DOHH2 (cell line): ENCODE measurements at regions not wholly inside any gene's neighbourhood (a gene's known extent, or its start where the extent isn't known, plus 50 kb on each side); places are given as distances from the start of the nearest gene placed in this dataset.

Experiments used
- H3F3A ChIP-seq: fragments of 200-600 bp; sonication (generic), shearing (Covaris generic); 2 replicates; pipeline ENCODE4 v1.6.0; 2016; ENCODE audit warnings: antibody characterized with exemption, mild to moderate bottlenecking; ENCODE audit not compliant: control insufficient read depth, insufficient read depth
- H3K27ac ChIP-seq: fragments of 200-600 bp; sonication (generic); 2 replicates; pipeline ENCODE4 v1.5.1; 2014; ENCODE audit warnings: low read depth, mild to moderate bottlenecking, low read length, moderate library complexity
- H3K27me3 ChIP-seq: fragments of 200-600 bp; sonication (generic); 2 replicates; pipeline ENCODE4 v1.6.1; 2014; ENCODE audit warnings: mild to moderate bottlenecking, low read length, mixed read lengths; ENCODE audit not compliant: control insufficient read depth
- H3K36me3 ChIP-seq: fragments of 200-600 bp; sonication (generic); 2 replicates; pipeline ENCODE4 v1.6.1; 2014; ENCODE audit warnings: mild to moderate bottlenecking, low read length, moderate library complexity, mixed read lengths; ENCODE audit not compliant: control insufficient read depth
- H3K4me1 ChIP-seq: fragments of 200-600 bp; sonication (generic); 2 replicates; pipeline ENCODE4 v1.6.1; 2014; ENCODE audit warnings: mild to moderate bottlenecking, low read length, mixed read lengths; ENCODE audit not compliant: control insufficient read depth
- H3K4me2 ChIP-seq: fragments of 200-600 bp; sonication (generic); 2 replicates; pipeline ENCODE4 v1.6.0; 2014; ENCODE audit warnings: mild to moderate bottlenecking, low read length, moderate library complexity
- H3K4me3 ChIP-seq: fragments of 200-600 bp; sonication (generic); 2 replicates; pipeline ENCODE4 v1.5.1; 2014; ENCODE audit warnings: mild to moderate bottlenecking, low read length, mixed read lengths
- H3K79me2 ChIP-seq: fragments of 200-600 bp; sonication (generic); 2 replicates; pipeline ENCODE4 v1.6.1; 2014; ENCODE audit warnings: mild to moderate bottlenecking, low read length, mixed read lengths; ENCODE audit not compliant: control insufficient read depth
- H3K9me2 ChIP-seq: fragments of 200-600 bp; sonication (generic); replicated peaks from 2 replicates; pipeline ENCODE4 v1.6.1; 2014; ENCODE audit warnings: mild to moderate bottlenecking, low read length, mixed read lengths; ENCODE audit not compliant: control insufficient read depth
- H3K9me3 ChIP-seq: fragments of 200-600 bp; sonication (generic); 2 replicates; pipeline ENCODE4 v1.6.1; 2014; ENCODE audit warnings: antibody characterized with exemption, low read length, mixed read lengths; ENCODE audit not compliant: control insufficient read depth, insufficient read depth
- H4K20me1 ChIP-seq: fragments of 200-600 bp; sonication (generic); 2 replicates; pipeline ENCODE4 v1.6.0; 2014; ENCODE audit warnings: low read depth, mild to moderate bottlenecking, antibody characterized with exemption, low read length, moderate library complexity; ENCODE audit not compliant: control insufficient read depth, insufficient read depth
- EZH2phosphoT487 ChIP-seq: fragments of 200-600 bp; sonication (generic); IDR thresholded peaks from 2 replicates; pipeline ENCODE4 v1.6.1; 2017; ENCODE audit warnings: borderline replicate concordance, mild to moderate bottlenecking, antibody characterized with exemption, low read length, moderate library complexity, mixed read lengths
- TF ChIP-seq, protein P1 (sequence below): fragments of 200-600 bp; sonication (generic); IDR thresholded peaks from one replicate; pipeline ENCODE4 v1.5.1; 2014; ENCODE audit warnings: antibody characterized with exemption, mild to moderate bottlenecking, low read depth, low read length; ENCODE audit not compliant: poor library complexity, severe bottlenecking

DNA sequence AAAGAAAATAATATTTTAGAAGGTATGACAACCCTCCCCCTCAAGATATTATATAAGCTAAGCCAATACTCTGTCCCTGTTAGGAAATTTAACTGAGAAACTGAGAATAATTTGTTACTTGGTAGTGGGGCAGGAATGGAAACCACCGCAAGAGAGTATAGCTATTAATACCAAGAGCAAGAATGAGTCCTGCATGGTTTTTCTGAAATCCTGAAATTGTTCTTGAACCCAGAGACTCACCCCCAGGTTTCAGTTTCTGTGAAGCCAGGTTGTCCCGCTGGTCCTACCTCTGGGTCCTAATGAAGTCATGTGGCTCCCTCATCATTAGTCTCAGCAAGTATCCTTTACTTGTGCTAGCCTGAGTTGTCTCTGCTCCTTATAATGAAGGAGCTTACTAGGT lies 671.0 kb upstream of the ACVR2A start:
- no peaks in the 10 kb centered on the region for H4K20me1 ChIP-seq
- no peak overlapping the region for H3K4me2 ChIP-seq

DNA sequence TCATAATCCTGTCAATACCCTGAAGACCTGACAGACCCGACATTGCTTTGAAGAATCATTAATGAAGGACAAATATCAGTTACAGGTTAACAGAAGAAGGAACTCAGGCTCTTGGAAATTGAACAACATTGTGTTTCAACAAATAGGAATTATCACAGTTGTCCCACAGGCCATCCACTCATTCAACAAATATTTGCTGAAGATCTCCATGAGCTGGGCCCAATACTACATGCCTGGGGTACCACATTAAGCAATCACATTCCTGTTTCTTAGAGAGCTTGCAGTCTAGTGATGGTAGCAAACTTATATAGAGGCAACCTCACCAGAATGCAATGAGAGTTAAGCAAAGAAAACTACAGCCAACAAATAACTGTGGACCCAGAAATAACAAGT lies 671.6 kb upstream of the ACVR2A start:
- H3K27me3 ChIP-seq, result no peaks in the 10 kb centered on the region
- H3K4me2 ChIP-seq, result no peak overlapping the region
- no peaks in the 10 kb centered on the region for H4K20me1 ChIP-seq
- H3F3A ChIP-seq, result no peaks in the 10 kb centered on the region
- no peak overlapping the region for H3K4me3 ChIP-seq
- H3K27ac ChIP-seq, result no peak overlapping the region
- TF ChIP-seq EZH2phosphoT487, result no peak
- TF ChIP-seq, protein P1, sequence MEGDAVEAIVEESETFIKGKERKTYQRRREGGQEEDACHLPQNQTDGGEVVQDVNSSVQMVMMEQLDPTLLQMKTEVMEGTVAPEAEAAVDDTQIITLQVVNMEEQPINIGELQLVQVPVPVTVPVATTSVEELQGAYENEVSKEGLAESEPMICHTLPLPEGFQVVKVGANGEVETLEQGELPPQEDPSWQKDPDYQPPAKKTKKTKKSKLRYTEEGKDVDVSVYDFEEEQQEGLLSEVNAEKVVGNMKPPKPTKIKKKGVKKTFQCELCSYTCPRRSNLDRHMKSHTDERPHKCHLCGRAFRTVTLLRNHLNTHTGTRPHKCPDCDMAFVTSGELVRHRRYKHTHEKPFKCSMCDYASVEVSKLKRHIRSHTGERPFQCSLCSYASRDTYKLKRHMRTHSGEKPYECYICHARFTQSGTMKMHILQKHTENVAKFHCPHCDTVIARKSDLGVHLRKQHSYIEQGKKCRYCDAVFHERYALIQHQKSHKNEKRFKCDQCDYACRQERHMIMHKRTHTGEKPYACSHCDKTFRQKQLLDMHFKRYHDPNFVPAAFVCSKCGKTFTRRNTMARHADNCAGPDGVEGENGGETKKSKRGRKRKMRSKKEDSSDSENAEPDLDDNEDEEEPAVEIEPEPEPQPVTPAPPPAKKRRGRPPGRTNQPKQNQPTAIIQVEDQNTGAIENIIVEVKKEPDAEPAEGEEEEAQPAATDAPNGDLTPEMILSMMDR, result no peak
- H3K36me3 ChIP-seq, result no peaks in the 10 kb centered on the region
- no peaks in the 10 kb centered on the region for H3K9me2 ChIP-seq
- no peaks in the 10 kb centered on the region for H3K4me1 ChIP-seq
- H3K9me3 ChIP-seq, result no peaks in the 10 kb centered on the region
- no peaks in the 10 kb centered on the region for H3K79me2 ChIP-seq

More for the DNA sequence above, 671.0 kb upstream of the ACVR2A start:
- TF ChIP-seq EZH2phosphoT487, result no peak
- TF ChIP-seq, protein P1, result no peak
- no peaks in the 10 kb centered on the region for H3K36me3 ChIP-seq
- no peak overlapping the region for H3K4me3 ChIP-seq
- H3K9me2 ChIP-seq, result no peaks in the 10 kb centered on the region
- H3K79me2 ChIP-seq, result no peaks in the 10 kb centered on the region
- H3K9me3 ChIP-seq, result no peaks in the 10 kb centered on the region
- H3K4me1 ChIP-seq, result no peaks in the 10 kb centered on the region
- no peaks in the 10 kb centered on the region for H3K27me3 ChIP-seq
- H3K27ac ChIP-seq, result no peak overlapping the region
- no peaks in the 10 kb centered on the region for H3F3A ChIP-seq

- no peaks in the 10 kb centered on the region for H3K36me3 ChIP-seq
- TF ChIP-seq, protein P1, result no peak
- TF ChIP-seq EZH2phosphoT487, result no peak
- H3K9me3 ChIP-seq, result no peaks in the 10 kb centered on the region
- no peaks in the 10 kb centered on the region for H3F3A ChIP-seq
- H3K4me2 ChIP-seq, result no peak overlapping the region
- no peaks in the 10 kb centered on the region for H4K20me1 ChIP-seq
- no peak overlapping the region for H3K27ac ChIP-seq
- no peak overlapping the region for H3K4me3 ChIP-seq
- H3K79me2 ChIP-seq, result no peaks in the 10 kb centered on the region
- no peaks in the 10 kb centered on the region for H3K27me3 ChIP-seq
- H3K9me2 ChIP-seq, result no peaks in the 10 kb centered on the region
- H3K4me1 ChIP-seq, result no peaks in the 10 kb centered on the region
Measured at GRCh38 chr2:147172493-147173188, 672.2 kb upstream of the ACVR2A start.
